ENCODE measurements at regions not wholly inside any gene's neighbourhood (a gene's known extent, or its start where the extent isn't known, plus 50 kb on each side); places are given as distances from the start of the nearest gene placed in this dataset.

- Histone ChIP-seq H3K4me2 (ENCODE audit: low read length) (no peak overlapping the region), H4K20me1 (ENCODE audit: insufficient read depth, low read length) (no peaks in the 10 kb centered on the region), H3K27me3 (ENCODE audit: insufficient read depth, low read length) (no peaks in the 10 kb centered on the region), H3K9ac (ENCODE audit: low read length) (no peak overlapping the region), H3K4me1 (ENCODE audit: insufficient read depth, low read length, severe bottlenecking) (peaks cover 35% of the 10 kb centered on the region), H3K36me3 (ENCODE audit: insufficient read depth, low read length) (no peaks in the 10 kb centered on the region), H2AFZ (ENCODE audit: low read length) (no peak overlapping the region), H3K79me2 (ENCODE audit: insufficient read depth, low read length) (no peaks in the 10 kb centered on the region), H3K9me2 (ENCODE audit: low read depth, low read length) (no peaks in the 10 kb centered on the region), H3K4me3 (ENCODE audit: low read depth, low read length, poor library complexity, severe bottlenecking) (no peak overlapping the region), H3F3A (ENCODE audit: insufficient read depth, low read length) (no peaks in the 10 kb centered on the region), H3K9me3 (ENCODE audit: low read length) (no peaks in the 10 kb centered on the region), H3K27ac (ENCODE audit: low read depth, low read length, poor library complexity, severe bottlenecking) (peak overlapping the region; percentile 57)
- TF ChIP-seq CTCF (IDR thresholded peaks at IDR 0.05; ENCODE audit: low read length) (no peak), EZH2 (IDR thresholded peaks at IDR 0.05; ENCODE audit: borderline replicate concordance, low read length) (no peak)
Observed at GRCh38 chr18:59835605-59836379, 64.0 kb upstream of the PMAIP1 start.

GRCh38 chr18:59834267-59834666, 65.5 kb upstream of the PMAIP1 start:
- H3K79me2 ChIP-seq (ENCODE audit: insufficient read depth, low read length) = no peaks in the 10 kb centered on the region
- peaks cover 35% of the 10 kb centered on the region for H3K4me1 ChIP-seq (ENCODE audit: insufficient read depth, low read length, severe bottlenecking)
- no peak overlapping the region for H2AFZ ChIP-seq (ENCODE audit: low read length)
- H3K4me2 ChIP-seq (ENCODE audit: low read length) = peak overlapping the region; percentile 29
- H3K36me3 ChIP-seq (ENCODE audit: insufficient read depth, low read length) = no peaks in the 10 kb centered on the region
- no peak for TF ChIP-seq CTCF (IDR thresholded peaks at IDR 0.05; ENCODE audit: low read length)
- TF ChIP-seq EZH2 (IDR thresholded peaks at IDR 0.05; ENCODE audit: borderline replicate concordance, low read length) = no peak
- no peaks in the 10 kb centered on the region for H3F3A ChIP-seq (ENCODE audit: insufficient read depth, low read length)
- H3K9me3 ChIP-seq (ENCODE audit: low read length) = no peaks in the 10 kb centered on the region
- H4K20me1 ChIP-seq (ENCODE audit: insufficient read depth, low read length) = no peaks in the 10 kb centered on the region
- no peak overlapping the region for H3K4me3 ChIP-seq (ENCODE audit: low read depth, low read length, poor library complexity, severe bottlenecking)
- no peak overlapping the region for H3K27ac ChIP-seq (ENCODE audit: low read depth, low read length, poor library complexity, severe bottlenecking)
- no peaks in the 10 kb centered on the region for H3K27me3 ChIP-seq (ENCODE audit: insufficient read depth, low read length)
- H3K9me2 ChIP-seq (ENCODE audit: low read depth, low read length) = no peaks in the 10 kb centered on the region
- H3K9ac ChIP-seq (ENCODE audit: low read length) = no peak overlapping the region

- Histone ChIP-seq H3K4me2 (ENCODE audit: low read length) (peak overlapping the region; percentile 29; the same call in 1 of the 2 replicates), H2AFZ (ENCODE audit: low read length) (no peak overlapping the region)
Observed at GRCh38 chr18:59833785-59834184, 66.0 kb upstream of the PMAIP1 start.

More at GRCh38 chr18:59833785-59834184, 66.0 kb upstream of the PMAIP1 start:
- no peak overlapping the region for H3K4me3 ChIP-seq (ENCODE audit: low read depth, low read length, poor library complexity, severe bottlenecking)
- no peaks in the 10 kb centered on the region for H3K36me3 ChIP-seq (ENCODE audit: insufficient read depth, low read length)
- H3K27ac ChIP-seq (ENCODE audit: low read depth, low read length, poor library complexity, severe bottlenecking) = no peak overlapping the region
- TF ChIP-seq EZH2 (IDR thresholded peaks at IDR 0.05; ENCODE audit: borderline replicate concordance, low read length) (no peak), CTCF (IDR thresholded peaks at IDR 0.05; ENCODE audit: low read length) (no peak)
- H3K9me3 ChIP-seq (ENCODE audit: low read length) = no peaks in the 10 kb centered on the region
- H3K79me2 ChIP-seq (ENCODE audit: insufficient read depth, low read length) = no peaks in the 10 kb centered on the region
- no peaks in the 10 kb centered on the region for H3K27me3 ChIP-seq (ENCODE audit: insufficient read depth, low read length)
- no peaks in the 10 kb centered on the region for H4K20me1 ChIP-seq (ENCODE audit: insufficient read depth, low read length)
- H3F3A ChIP-seq (ENCODE audit: insufficient read depth, low read length) = no peaks in the 10 kb centered on the region
- H3K4me1 ChIP-seq (ENCODE audit: insufficient read depth, low read length, severe bottlenecking) = peaks cover 35% of the 10 kb centered on the region
- H3K9me2 ChIP-seq (ENCODE audit: low read depth, low read length) = no peaks in the 10 kb centered on the region
- H3K9ac ChIP-seq (ENCODE audit: low read length) = no peak overlapping the region
